Transverse colon (tissue), 4 donors: ENCODE measurements at regions not wholly inside any gene's neighbourhood (a gene's known extent, or its start where the extent isn't known, plus 50 kb on each side); places are given as distances from the start of the nearest gene placed in this dataset.

Experiments
- DNase-seq: peaks from one replicate; pipeline ENCODE4 v3.0.0-alpha.2; 2019
- H3K27ac ChIP-seq, 4 donors: fragments of 200-600 bp; sonication (generic); 2 replicates each; pipeline ENCODE4 v1.5.1; 2016 to 2018; ENCODE audit warnings: inconsistent platforms in 4 of 4
- H3K27me3 ChIP-seq: fragments of 200-600 bp; sonication (generic); 2 replicates; pipeline ENCODE4 v1.5.1; 2017; ENCODE audit warnings: inconsistent platforms
- H3K36me3 ChIP-seq, 4 donors: fragments of 200-600 bp; sonication (generic); 2 replicates each; pipeline ENCODE4 v1.5.1; 2017 to 2019; ENCODE audit warnings: inconsistent platforms in 4 of 4
- H3K4me1 ChIP-seq, 4 donors: fragments of 200-600 bp; sonication (generic); 2 replicates each; pipeline ENCODE4 v1.5.1; 2017 to 2020; ENCODE audit warnings: inconsistent platforms in 4 of 4
- H3K4me3 ChIP-seq, 4 donors: fragments of 200-600 bp; sonication (generic); 1 replicate in 1 of 4; 2 replicates in 3 of 4; pipeline versions ENCODE4 v1.5.1 to v1.6.1; 2017 to 2019; ENCODE audit warnings: inconsistent platforms in 4 of 4
- H3K9me3 ChIP-seq, 2 donors: fragments of 200-600 bp; sonication (generic); 2 replicates each; pipeline ENCODE4 v1.5.1; 2017 to 2019; ENCODE audit warnings: inconsistent platforms in 2 of 2
- EP300 ChIP-seq: sonication (generic); formaldehyde crosslinking; IDR thresholded peaks from one replicate; pipeline ENCODE4 v1.6.1; 2017; ENCODE audit warnings: antibody characterized with exemption, low read depth
- POLR2A ChIP-seq: fragments of 450-650 bp; IDR thresholded peaks from one replicate; pipeline ENCODE4 v1.6.1; 2016; ENCODE audit warnings: antibody characterized with exemption, mild to moderate bottlenecking, moderate library complexity
- POLR2AphosphoS5 ChIP-seq, 3 donors: sonication (generic); formaldehyde crosslinking; IDR thresholded peaks; one replicate each; pipeline ENCODE4 v1.6.1; 2016; ENCODE audit warnings: antibody characterized with exemption in 3 of 3
- WGBS, 2 donors: methylation state at CpG; one replicate each; pipeline ENCODE4 v1.1.5; 2018; ENCODE audit warnings: low coverage in 1 of 2; 5-methylcytosine and 5-hydroxymethylcytosine counted together
- in situ Hi-C, 4 donors: fragments of 200-750 bp; cut with MboI; loops; one replicate each; pipeline versions ENCODE4 v1.15.0 to v1.15.1; 2017; ENCODE audit warnings: low sequenced_read_pairs in 3 of 4, low pct_ligation_motif_present in 1 of 4, low pct_unique_long_range_greater_than_20kb in 1 of 4
- intact Hi-C: fragments of 100-400 bp; cut with DNase I; formaldehyde crosslinking; loops from one replicate; pipeline ENCODE4 v1.15.1; 2023; ENCODE audit warnings: low total_unique reads
- TF ChIP-seq, protein P1 (sequence below), 5 experiments: fragments of 200-600 bp in 3 of 5; fragments of 450-650 bp in 2 of 5; sonication (generic) in 3 of 5; IDR thresholded peaks; 1 replicate in 2 of 5; 2 replicates in 3 of 5; pipeline ENCODE4 v1.5.1; 2016 to 2017; ENCODE audit warnings: antibody characterized with exemption in 5 of 5, inconsistent platforms in 3 of 5, mild to moderate bottlenecking in 2 of 5, moderate library complexity in 1 of 5

DNA sequence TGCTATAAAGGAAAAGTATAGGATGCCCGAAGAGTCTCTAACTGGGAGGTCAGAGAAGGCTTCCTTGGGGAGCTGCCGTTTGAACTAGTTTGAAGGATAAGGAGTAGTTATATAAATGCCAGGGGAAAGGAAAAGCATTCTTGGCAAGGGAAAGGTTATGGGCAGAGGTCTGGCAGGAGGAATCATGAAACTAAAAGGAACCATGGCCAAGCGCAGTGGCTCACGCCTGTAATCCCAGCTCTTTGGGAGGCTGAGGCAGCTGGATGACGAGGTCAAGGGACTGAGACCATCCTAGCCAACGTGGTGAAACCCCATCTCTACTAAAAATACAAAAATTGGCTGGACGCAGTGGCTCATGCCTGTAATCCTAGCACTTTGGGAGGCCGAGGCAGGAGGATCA is 66.8 kb upstream of the EPCAM start:
- Histone ChIP-seq H3K4me3 (no peak overlapping the region), H3K27ac (no peak overlapping the region), H3K4me1 (peaks cover 0 to 17% (median 7%) of the 10 kb centered on the region in 4 donors), H3K9me3 (no peaks in the 10 kb centered on the region), H3K27me3 (no peaks in the 10 kb centered on the region), H3K36me3 (no peaks in the 10 kb centered on the region)
- intact Hi-C loops (no loop called here), in situ Hi-C loops (no loop called here)
- WGBS, 2 donors = 74 to 88% methylated on average over 2 to 8 of the region's 8 CpGs
- no peak for DNase-seq
- TF ChIP-seq POLR2AphosphoS5 (IDR thresholded peaks at IDR 0.05) (no peak), POLR2A (no peak), EP300 (no peak)
- TF ChIP-seq, protein P1, sequence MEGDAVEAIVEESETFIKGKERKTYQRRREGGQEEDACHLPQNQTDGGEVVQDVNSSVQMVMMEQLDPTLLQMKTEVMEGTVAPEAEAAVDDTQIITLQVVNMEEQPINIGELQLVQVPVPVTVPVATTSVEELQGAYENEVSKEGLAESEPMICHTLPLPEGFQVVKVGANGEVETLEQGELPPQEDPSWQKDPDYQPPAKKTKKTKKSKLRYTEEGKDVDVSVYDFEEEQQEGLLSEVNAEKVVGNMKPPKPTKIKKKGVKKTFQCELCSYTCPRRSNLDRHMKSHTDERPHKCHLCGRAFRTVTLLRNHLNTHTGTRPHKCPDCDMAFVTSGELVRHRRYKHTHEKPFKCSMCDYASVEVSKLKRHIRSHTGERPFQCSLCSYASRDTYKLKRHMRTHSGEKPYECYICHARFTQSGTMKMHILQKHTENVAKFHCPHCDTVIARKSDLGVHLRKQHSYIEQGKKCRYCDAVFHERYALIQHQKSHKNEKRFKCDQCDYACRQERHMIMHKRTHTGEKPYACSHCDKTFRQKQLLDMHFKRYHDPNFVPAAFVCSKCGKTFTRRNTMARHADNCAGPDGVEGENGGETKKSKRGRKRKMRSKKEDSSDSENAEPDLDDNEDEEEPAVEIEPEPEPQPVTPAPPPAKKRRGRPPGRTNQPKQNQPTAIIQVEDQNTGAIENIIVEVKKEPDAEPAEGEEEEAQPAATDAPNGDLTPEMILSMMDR (IDR thresholded peaks at IDR 0.05) = no peak

DNA sequence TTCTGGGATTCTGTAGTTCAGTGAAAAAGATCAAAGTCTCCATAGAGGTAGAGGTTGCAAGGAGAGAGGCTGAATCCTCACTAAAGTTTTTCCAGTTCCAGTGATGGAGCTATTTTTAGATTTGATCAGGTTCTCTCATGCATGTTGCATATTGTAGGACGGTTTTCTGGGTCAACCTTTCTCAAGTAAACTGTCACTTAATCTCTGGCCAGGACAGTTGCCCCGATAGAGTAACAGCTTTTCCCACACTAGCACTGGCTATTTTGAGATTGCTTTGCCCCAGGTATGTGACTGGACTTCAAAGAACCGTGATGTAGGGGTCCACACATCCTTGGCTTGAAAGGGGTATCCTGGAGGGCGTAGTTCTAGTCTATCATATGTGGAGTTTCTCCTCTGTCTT is 67.4 kb upstream of the EPCAM start:
- no peak overlapping the region for H3K4me3 ChIP-seq
- in situ Hi-C loops (no loop called here), intact Hi-C loops (no loop called here)
- H3K36me3 ChIP-seq = no peaks in the 10 kb centered on the region
- H3K9me3 ChIP-seq = no peaks in the 10 kb centered on the region
- peaks cover 0 to 17% (median 7%) of the 10 kb centered on the region in 4 donors for H3K4me1 ChIP-seq
- no peak overlapping the region for H3K27ac ChIP-seq
- H3K27me3 ChIP-seq = no peaks in the 10 kb centered on the region
- DNase-seq = no peak
- 81 to 89% methylated on average over 4 of the region's 4 CpGs for WGBS, 2 donors
- TF ChIP-seq, protein P1 (IDR thresholded peaks at IDR 0.05) = no peak
- TF ChIP-seq EP300 (no peak), POLR2AphosphoS5 (IDR thresholded peaks at IDR 0.05) (no peak), POLR2A (no peak)

- TF ChIP-seq EP300 (no peak), POLR2A (no peak), POLR2AphosphoS5 (IDR thresholded peaks at IDR 0.05) (no peak)
- TF ChIP-seq, protein P1 (IDR thresholded peaks at IDR 0.05) = no peak
- H3K9me3 ChIP-seq = no peaks in the 10 kb centered on the region
- H3K4me3 ChIP-seq = no peak overlapping the region
- in situ Hi-C loops (no loop called here), intact Hi-C loops (no loop called here)
- no peak for DNase-seq
- H3K36me3 ChIP-seq = no peaks in the 10 kb centered on the region
- no peaks in the 10 kb centered on the region for H3K27me3 ChIP-seq
- peaks cover 0 to 17% (median 7%) of the 10 kb centered on the region in 4 donors for H3K4me1 ChIP-seq
- 60 to 66% methylated on average over 1 to 3 of the region's 3 CpGs for WGBS, 2 donors
- no peak overlapping the region for H3K27ac ChIP-seq
Measured at GRCh38 chr2:47301277-47301618, 67.9 kb upstream of the EPCAM start.

- DNase-seq = no peak
- H3K36me3 ChIP-seq = no peaks in the 10 kb centered on the region
- H3K27me3 ChIP-seq = no peaks in the 10 kb centered on the region
- H3K9me3 ChIP-seq = no peaks in the 10 kb centered on the region
- peak overlapping the region in 1 of 4 donors; percentile 26 for H3K27ac ChIP-seq
- H3K4me1 ChIP-seq = peaks cover 0 to 17% (median 7%) of the 10 kb centered on the region in 4 donors
- 67 to 69% methylated on average over 1 to 3 of the region's 3 CpGs for WGBS, 2 donors
- intact Hi-C loops (no loop called here), in situ Hi-C loops (no loop called here)
- H3K4me3 ChIP-seq = no peak overlapping the region
- TF ChIP-seq POLR2A = peak; percentile 7
- TF ChIP-seq EP300 = no peak
Measured at GRCh38 chr2:47300609-47301276, 68.4 kb upstream of the EPCAM start.

DNA sequence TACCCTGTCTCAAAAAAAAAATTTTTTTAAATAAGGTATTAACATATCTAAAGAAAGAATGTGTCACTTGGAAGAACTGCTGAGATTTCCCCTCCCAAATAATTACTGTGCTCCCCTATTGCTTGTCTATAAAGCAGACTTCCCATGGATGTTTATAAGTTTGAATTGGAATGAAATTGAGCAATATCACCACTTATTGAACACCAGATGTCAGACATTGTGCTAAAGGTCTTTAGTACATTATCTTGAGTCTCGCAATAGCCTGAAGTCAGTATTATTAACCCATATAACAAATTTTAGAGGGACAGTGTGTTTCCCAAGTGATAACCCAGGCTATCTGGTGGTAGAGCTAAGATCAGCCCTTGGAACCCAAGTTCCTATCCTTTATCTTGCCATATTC is 69.0 kb upstream of the EPCAM start:
- in situ Hi-C loops = no loop called here

More for the DNA sequence above, 69.0 kb upstream of the EPCAM start:
- H3K36me3 ChIP-seq = no peaks in the 10 kb centered on the region
- no peak for DNase-seq
- WGBS, 2 donors = 92% methylated on average over 1 of the region's 1 CpG; no CpG with 5 or more reads in 1 of the 2 donors
- no peak overlapping the region for H3K4me3 ChIP-seq
- no peaks in the 10 kb centered on the region for H3K27me3 ChIP-seq
- H3K4me1 ChIP-seq = peaks cover 4 to 17% (median 7%) of the 10 kb centered on the region in 4 donors
- no peaks in the 10 kb centered on the region for H3K9me3 ChIP-seq
- intact Hi-C loops = no loop called here
- no peak for TF ChIP-seq POLR2A
- TF ChIP-seq EP300 = no peak
- TF ChIP-seq POLR2AphosphoS5 (IDR thresholded peaks at IDR 0.05) = no peak
- TF ChIP-seq, protein P1 (IDR thresholded peaks at IDR 0.05) = no peak
- H3K27ac ChIP-seq = peak overlapping the region in 1 of 4 donors; percentile 26
